Activated naive CD8-positive, alpha-beta T cell treated with anti-CD3 and anti-CD28 coated beads for 36 hours (primary cell): ENCODE measurements at regions not wholly inside any gene's neighbourhood (a gene's known extent, or its start where the extent isn't known, plus 50 kb on each side); places are given as distances from the start of the nearest gene placed in this dataset.
"Not testable (repeated sequence)": the region's sequence is repeated elsewhere in the genome, so short reads cannot be mapped to it uniquely, and the experiment has no call there.

Experiments used
- DNase-seq: peaks from one replicate; pipeline ENCODE4 v3.0.0; 2021
- H3K27ac Mint-ChIP-seq: one replicate; pipeline ENCODE4 v1.8.0; 2022; ENCODE audit warnings: mild to moderate bottlenecking, moderate library complexity, mixed read lengths
- H3K27me3 Mint-ChIP-seq: one replicate; pipeline ENCODE4 v1.8.0; 2022; ENCODE audit warnings: mild to moderate bottlenecking, mixed read lengths
- H3K36me3 Mint-ChIP-seq: one replicate; pipeline ENCODE4 v1.8.0; 2021; ENCODE audit warnings: mild to moderate bottlenecking, mixed read lengths
- H3K4me1 Mint-ChIP-seq: one replicate; pipeline ENCODE4 v1.8.0; 2021; ENCODE audit warnings: mixed read lengths
- H3K4me3 Mint-ChIP-seq: one replicate; pipeline ENCODE4 v1.8.0; 2022; ENCODE audit warnings: mild to moderate bottlenecking, moderate library complexity, mixed read lengths
- H3K9me3 Mint-ChIP-seq: one replicate; pipeline ENCODE4 v1.8.0; 2022; ENCODE audit warnings: mixed read lengths

GRCh38 chr14:81584495-81584894 lies 50.8 kb upstream of the SEL1L start:
- H3K4me3 Mint-ChIP-seq, result no peak overlapping the region
- no peak overlapping the region for H3K27ac Mint-ChIP-seq
- H3K27me3 Mint-ChIP-seq, result peaks cover 17% of the 10 kb centered on the region

GRCh38 chr14:81589381-81590065 lies 55.9 kb upstream of the SEL1L start:
- Mint-ChIP-seq H3K27me3 (peaks cover 7% of the 10 kb centered on the region), H3K4me1 (no peaks in the 10 kb centered on the region), H3K27ac (no peak overlapping the region), H3K4me3 (no peak overlapping the region), H3K9me3 (no peaks in the 10 kb centered on the region), H3K36me3 (no peaks in the 10 kb centered on the region)
- no peak for DNase-seq

More at GRCh38 chr14:81584495-81584894, 50.8 kb upstream of the SEL1L start:
- no peak for DNase-seq
- Mint-ChIP-seq H3K36me3 (no peaks in the 10 kb centered on the region), H3K4me1 (no peaks in the 10 kb centered on the region), H3K9me3 (peaks cover 8% of the 10 kb centered on the region)

DNA sequence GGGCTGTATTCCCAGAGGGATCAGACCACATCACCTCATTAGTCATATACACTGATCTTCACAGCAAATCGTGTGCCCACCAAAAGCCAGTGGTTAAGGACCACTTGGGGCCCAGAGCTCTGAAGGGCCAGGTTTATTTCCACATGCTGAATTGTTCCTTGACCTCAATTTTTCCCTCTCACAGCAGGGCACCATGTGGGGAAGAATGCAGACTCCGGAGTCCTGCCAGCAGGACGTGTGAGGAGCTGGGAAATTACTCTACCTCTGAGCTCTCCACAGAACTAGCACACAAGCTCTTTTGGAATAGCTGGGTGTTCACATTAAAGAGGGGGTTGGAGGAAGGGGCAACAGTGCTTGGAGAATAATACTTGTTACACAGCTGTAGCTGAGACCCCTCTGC lies 57.6 kb upstream of the SEL1L start:
- Mint-ChIP-seq H3K27ac (no peak overlapping the region), H3K4me3 (no peak overlapping the region), H3K4me1 (no peaks in the 10 kb centered on the region), H3K27me3 (peaks cover 7% of the 10 kb centered on the region), H3K36me3 (no peaks in the 10 kb centered on the region), H3K9me3 (no peaks in the 10 kb centered on the region)
- no peak for DNase-seq

DNA sequence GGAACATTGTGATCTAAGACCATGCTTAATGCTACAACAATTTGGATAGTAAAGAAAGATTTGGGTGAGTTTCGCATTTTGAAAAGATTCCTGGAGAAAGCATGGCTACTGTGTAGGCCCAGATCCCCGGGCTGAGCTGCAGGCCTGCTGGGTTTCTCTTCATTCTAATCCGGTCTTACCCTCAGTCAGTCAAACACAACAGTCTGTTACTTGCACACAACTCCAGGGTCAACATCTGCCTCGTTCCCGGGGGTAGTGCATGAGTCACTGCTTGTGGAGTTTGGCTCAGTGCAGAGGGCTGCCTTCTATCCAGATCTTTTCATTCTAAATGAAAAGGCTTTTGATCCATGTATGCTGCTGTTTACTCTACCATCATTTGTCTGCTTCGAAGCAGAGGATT lies 60.4 kb upstream of the SEL1L start:
- Mint-ChIP-seq H3K27ac (no peak overlapping the region), H3K4me3 (no peak overlapping the region), H3K4me1 (no peaks in the 10 kb centered on the region), H3K9me3 (no peaks in the 10 kb centered on the region), H3K36me3 (no peaks in the 10 kb centered on the region), H3K27me3 (peaks cover 7% of the 10 kb centered on the region)
- DNase-seq, result no peak

GRCh38 chr14:81605660-81606059 lies 72.0 kb upstream of the SEL1L start:
- Mint-ChIP-seq H3K9me3 (no peaks in the 10 kb centered on the region), H3K4me1 (no peaks in the 10 kb centered on the region), H3K27me3 (peaks cover 15% of the 10 kb centered on the region), H3K36me3 (no peaks in the 10 kb centered on the region), H3K27ac (no peak overlapping the region), H3K4me3 (no peak overlapping the region)
- no peak for DNase-seq

- Mint-ChIP-seq H3K36me3 (no peaks in the 10 kb centered on the region), H3K9me3 (no peaks in the 10 kb centered on the region), H3K27ac (no peak overlapping the region), H3K4me1 (no peaks in the 10 kb centered on the region), H3K4me3 (no peak overlapping the region), H3K27me3 (no peaks in the 10 kb centered on the region)
- DNase-seq, result no peak
Measured at GRCh38 chr14:81613341-81614045, 79.8 kb upstream of the SEL1L start.

GRCh38 chr14:81614302-81614701 lies 80.6 kb upstream of the SEL1L start:
- H3K4me3 Mint-ChIP-seq, H3K4me1 Mint-ChIP-seq, DNase-seq, H3K27me3 Mint-ChIP-seq, H3K9me3 Mint-ChIP-seq, H3K27ac Mint-ChIP-seq, H3K36me3 Mint-ChIP-seq: not testable (repeated sequence)

DNA sequence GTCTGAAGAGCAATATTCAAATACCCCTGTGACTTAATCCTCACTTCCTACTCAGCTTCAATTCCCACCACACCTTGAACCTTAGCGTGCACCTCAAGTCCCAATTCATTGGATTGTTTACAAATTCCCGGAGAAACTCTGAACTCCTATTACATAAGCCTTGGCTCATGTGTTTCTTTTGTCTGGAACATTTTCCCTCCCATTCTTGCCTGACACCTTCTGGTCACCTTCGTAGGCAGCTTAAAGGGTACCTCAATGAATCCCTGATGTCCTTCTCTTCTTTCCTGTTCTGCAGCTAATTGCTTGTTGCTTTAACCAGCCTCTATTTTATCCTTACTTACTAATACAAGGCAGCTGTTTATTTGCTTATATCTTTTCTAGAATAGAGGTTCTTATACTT lies 85.0 kb upstream of the SEL1L start:
- H3K27ac Mint-ChIP-seq, result no peak overlapping the region
- H3K36me3 Mint-ChIP-seq, result no peaks in the 10 kb centered on the region
- no peak overlapping the region for H3K4me3 Mint-ChIP-seq
- no peak for DNase-seq
- H3K9me3 Mint-ChIP-seq, result no peaks in the 10 kb centered on the region
- no peaks in the 10 kb centered on the region for H3K4me1 Mint-ChIP-seq
- no peaks in the 10 kb centered on the region for H3K27me3 Mint-ChIP-seq

DNA sequence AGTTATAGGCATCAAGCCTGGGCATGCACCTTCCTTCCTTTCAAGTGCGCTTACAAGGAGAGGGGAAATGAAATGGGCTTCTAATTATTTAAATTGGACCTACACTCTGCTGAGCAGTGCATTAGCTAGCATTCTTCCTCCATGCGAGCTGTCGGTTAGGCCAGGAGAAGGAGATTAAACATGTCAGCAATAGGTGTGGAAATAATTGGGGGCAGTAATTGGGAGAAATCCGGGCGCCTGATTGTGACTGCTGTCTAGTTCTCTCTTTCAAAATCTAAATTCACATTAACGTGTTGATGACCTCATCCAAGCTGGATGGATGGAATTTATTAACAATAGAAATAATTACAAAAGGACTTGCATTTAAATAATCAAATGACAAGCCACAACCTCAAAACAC lies 86.2 kb upstream of the SEL1L start:
- Mint-ChIP-seq H3K4me3 (no peak overlapping the region), H3K4me1 (no peaks in the 10 kb centered on the region), H3K27ac (no peak overlapping the region), H3K36me3 (no peaks in the 10 kb centered on the region), H3K27me3 (peaks cover 5% of the 10 kb centered on the region), H3K9me3 (no peaks in the 10 kb centered on the region)
- no peak for DNase-seq

- H3K4me3 Mint-ChIP-seq, DNase-seq, H3K9me3 Mint-ChIP-seq, H3K36me3 Mint-ChIP-seq, H3K27me3 Mint-ChIP-seq, H3K4me1 Mint-ChIP-seq, H3K27ac Mint-ChIP-seq: not testable (repeated sequence)
Measured at GRCh38 chr14:81623771-81624396, 90.2 kb upstream of the SEL1L start.

DNA sequence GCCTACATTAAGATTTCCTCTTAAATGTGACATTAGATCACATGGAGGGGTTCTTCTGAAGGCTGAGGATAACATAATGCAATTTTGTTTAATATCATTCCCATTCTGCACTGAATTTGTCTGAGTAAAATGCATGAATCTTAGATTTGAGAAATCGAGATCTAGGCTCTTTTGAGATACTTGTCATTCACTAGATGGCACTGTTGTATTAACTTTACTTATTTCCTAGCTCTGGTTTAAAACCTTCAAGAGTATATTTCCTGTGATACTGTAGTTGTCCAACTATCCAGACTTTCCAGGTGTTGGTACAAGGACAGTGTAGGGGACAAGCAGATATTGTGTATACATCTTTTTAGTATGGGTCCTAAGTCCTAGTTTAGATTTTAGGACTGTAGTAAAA lies 91.7 kb upstream of the SEL1L start:
- Mint-ChIP-seq H3K4me1 (no peaks in the 10 kb centered on the region), H3K27ac (no peak overlapping the region), H3K36me3 (no peaks in the 10 kb centered on the region), H3K27me3 (peaks cover 5% of the 10 kb centered on the region), H3K4me3 (no peak overlapping the region), H3K9me3 (no peaks in the 10 kb centered on the region)
- DNase-seq, result no peak

- Mint-ChIP-seq H3K27me3 (no peaks in the 10 kb centered on the region), H3K4me1 (no peaks in the 10 kb centered on the region), H3K36me3 (no peaks in the 10 kb centered on the region), H3K4me3 (no peak overlapping the region), H3K9me3 (no peaks in the 10 kb centered on the region), H3K27ac (no peak overlapping the region)
- DNase-seq, result no peak
Measured at GRCh38 chr14:81632157-81632556, 98.5 kb upstream of the SEL1L start.

GRCh38 chr14:81633496-81633895 lies 99.8 kb upstream of the SEL1L start:
- Mint-ChIP-seq H3K27ac (no peak overlapping the region), H3K9me3 (no peaks in the 10 kb centered on the region), H3K4me1 (no peaks in the 10 kb centered on the region), H3K27me3 (no peaks in the 10 kb centered on the region), H3K4me3 (no peak overlapping the region), H3K36me3 (no peaks in the 10 kb centered on the region)
- no peak for DNase-seq

- no peak overlapping the region for H3K4me3 Mint-ChIP-seq
- H3K27ac Mint-ChIP-seq, result no peak overlapping the region
- H3K4me1 Mint-ChIP-seq, result no peaks in the 10 kb centered on the region
- no peaks in the 10 kb centered on the region for H3K27me3 Mint-ChIP-seq
- DNase-seq, result no peak
- no peaks in the 10 kb centered on the region for H3K9me3 Mint-ChIP-seq
- no peaks in the 10 kb centered on the region for H3K36me3 Mint-ChIP-seq
Measured at GRCh38 chr14:81637639-81638038, 104.0 kb upstream of the SEL1L start.

DNA sequence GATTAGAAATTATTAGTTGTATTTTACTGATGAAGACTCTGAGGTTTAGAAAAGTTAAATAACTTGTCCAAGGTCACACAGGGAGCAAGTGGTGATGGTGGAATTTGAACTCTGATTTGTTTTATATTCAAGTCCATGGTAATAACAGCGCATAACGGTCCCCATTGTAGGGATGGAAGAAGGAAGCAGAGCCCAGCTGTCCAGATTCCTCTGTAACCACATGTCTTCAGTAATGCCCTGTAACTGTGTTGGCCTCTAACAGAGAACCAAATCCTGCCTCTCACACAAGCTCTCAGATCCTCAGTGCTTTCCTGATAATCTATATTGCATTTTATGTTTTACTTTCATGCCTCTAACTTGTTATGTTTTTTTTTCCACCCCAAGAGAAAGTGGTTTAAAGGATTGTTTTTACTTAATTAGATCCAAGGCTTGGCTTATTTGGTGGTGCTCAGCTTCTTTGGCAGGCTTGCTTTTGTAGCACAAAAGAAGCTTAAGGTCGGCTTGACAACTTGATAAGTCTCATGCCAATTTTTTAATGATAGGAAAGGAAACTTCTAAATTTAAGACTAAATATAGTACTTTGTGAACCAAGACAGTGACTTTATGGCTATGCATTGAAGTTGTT lies 105.1 kb upstream of the SEL1L start:
- Mint-ChIP-seq H3K9me3 (no peaks in the 10 kb centered on the region), H3K36me3 (no peaks in the 10 kb centered on the region), H3K4me1 (no peaks in the 10 kb centered on the region), H3K27me3 (no peaks in the 10 kb centered on the region), H3K27ac (no peak overlapping the region), H3K4me3 (no peak overlapping the region)
- DNase-seq, result no peak
